ENCODE measurements at regions not wholly inside any gene's neighbourhood (a gene's known extent, or its start where the extent isn't known, plus 50 kb on each side); places are given as distances from the start of the nearest gene placed in this dataset.
"Not testable (repeated sequence)": the region's sequence is repeated elsewhere in the genome, so short reads cannot be mapped to it uniquely, and the experiment has no call there.

DNA sequence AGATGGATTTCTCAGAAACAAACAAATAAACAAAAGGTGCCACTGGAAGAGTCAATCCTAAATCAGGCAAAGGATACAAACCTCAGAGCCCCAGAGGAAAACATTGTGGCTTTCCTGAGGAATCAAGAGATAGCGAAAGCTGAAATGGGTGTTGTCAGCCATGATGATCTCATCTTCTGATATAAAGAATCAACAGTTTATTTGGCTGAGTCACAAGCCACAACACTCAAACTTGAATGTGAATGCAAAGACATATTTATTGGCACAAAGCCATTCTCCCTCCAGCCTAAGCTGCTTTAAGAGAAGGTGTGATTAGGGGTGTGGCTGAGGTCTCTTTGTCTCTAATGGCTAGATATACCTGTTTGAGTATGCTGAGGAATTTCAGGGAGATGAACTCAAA lies 73.3 kb upstream of the NREP start:
- TF ChIP-seq, protein P1, sequence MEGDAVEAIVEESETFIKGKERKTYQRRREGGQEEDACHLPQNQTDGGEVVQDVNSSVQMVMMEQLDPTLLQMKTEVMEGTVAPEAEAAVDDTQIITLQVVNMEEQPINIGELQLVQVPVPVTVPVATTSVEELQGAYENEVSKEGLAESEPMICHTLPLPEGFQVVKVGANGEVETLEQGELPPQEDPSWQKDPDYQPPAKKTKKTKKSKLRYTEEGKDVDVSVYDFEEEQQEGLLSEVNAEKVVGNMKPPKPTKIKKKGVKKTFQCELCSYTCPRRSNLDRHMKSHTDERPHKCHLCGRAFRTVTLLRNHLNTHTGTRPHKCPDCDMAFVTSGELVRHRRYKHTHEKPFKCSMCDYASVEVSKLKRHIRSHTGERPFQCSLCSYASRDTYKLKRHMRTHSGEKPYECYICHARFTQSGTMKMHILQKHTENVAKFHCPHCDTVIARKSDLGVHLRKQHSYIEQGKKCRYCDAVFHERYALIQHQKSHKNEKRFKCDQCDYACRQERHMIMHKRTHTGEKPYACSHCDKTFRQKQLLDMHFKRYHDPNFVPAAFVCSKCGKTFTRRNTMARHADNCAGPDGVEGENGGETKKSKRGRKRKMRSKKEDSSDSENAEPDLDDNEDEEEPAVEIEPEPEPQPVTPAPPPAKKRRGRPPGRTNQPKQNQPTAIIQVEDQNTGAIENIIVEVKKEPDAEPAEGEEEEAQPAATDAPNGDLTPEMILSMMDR (IDR thresholded peaks at IDR 0.05), result no peak
- no peaks in the 10 kb centered on the region for H3K36me3 Mint-ChIP-seq
- Histone ChIP-seq H3K4me1 (ENCODE audit: control insufficient read depth, insufficient read depth, low read length) (no peaks in the 10 kb centered on the region), H3K9me3 (ENCODE audit: control insufficient read depth, insufficient read depth, low read length) (peaks cover 3% of the 10 kb centered on the region), H3K27me3 (ENCODE audit: control insufficient read depth, insufficient read depth, low read length) (no peaks in the 10 kb centered on the region), H3K4me3 (ENCODE audit: low read length) (no peak overlapping the region), H3K36me3 (ENCODE audit: control insufficient read depth, insufficient read depth, low read length) (no peaks in the 10 kb centered on the region), H3K27ac (ENCODE audit: low read length) (no peak overlapping the region)
- H3K4me1 Mint-ChIP-seq, result no peaks in the 10 kb centered on the region
- no peaks in the 10 kb centered on the region for H3K9me3 Mint-ChIP-seq
- no peak for DNase-seq
- no peak overlapping the region for H3K4me3 Mint-ChIP-seq
- H3K27ac Mint-ChIP-seq, result no peak overlapping the region
- intact Hi-C loops (cut with micrococcal nuclease), result no loop called here
- ATAC-seq, result no peak
- WGBS (ENCODE audit: insufficient coverage), result 64% methylated on average over 1 of the region's 1 CpG
- peaks cover 4 to 7% of the 10 kb centered on the region in 2 donors for H3K27me3 Mint-ChIP-seq (ENCODE audit: low read depth in 2 of 2)

GRCh38 chr5:111829701-111830100 lies 72.7 kb upstream of the NREP start:
- Mint-ChIP-seq H3K36me3 (no peaks in the 10 kb centered on the region), H3K4me1 (no peaks in the 10 kb centered on the region), H3K9me3 (no peaks in the 10 kb centered on the region), H3K27me3 (ENCODE audit: low read depth in 2 of 2) (peaks cover 2 to 5% of the 10 kb centered on the region in 2 donors), H3K4me3 (no peak overlapping the region), H3K27ac (no peak overlapping the region)
- H3K9me3 ChIP-seq (ENCODE audit: control insufficient read depth, insufficient read depth, low read length), result peaks cover 3% of the 10 kb centered on the region
- DNase-seq (no peak), ATAC-seq (no peak)
- WGBS (ENCODE audit: insufficient coverage), result 62% methylated on average over 1 of the region's 1 CpG
- no peaks in the 10 kb centered on the region for H3K36me3 ChIP-seq (ENCODE audit: control insufficient read depth, insufficient read depth, low read length)
- TF ChIP-seq, protein P1 (IDR thresholded peaks at IDR 0.05), result no peak
- H3K27me3 ChIP-seq (ENCODE audit: control insufficient read depth, insufficient read depth, low read length), result no peaks in the 10 kb centered on the region
- no peak overlapping the region for H3K4me3 ChIP-seq (ENCODE audit: low read length)
- intact Hi-C loops (cut with micrococcal nuclease), result no loop called here
- no peaks in the 10 kb centered on the region for H3K4me1 ChIP-seq (ENCODE audit: control insufficient read depth, insufficient read depth, low read length)
- no peak overlapping the region for H3K27ac ChIP-seq (ENCODE audit: low read length)

GRCh38 chr5:111826064-111826463 lies 69.1 kb upstream of the NREP start:
- intact Hi-C loops (cut with micrococcal nuclease), result no loop called here
- Histone ChIP-seq H3K9me3 (ENCODE audit: control insufficient read depth, insufficient read depth, low read length) (peaks cover 3% of the 10 kb centered on the region), H3K27ac (ENCODE audit: low read length) (no peak overlapping the region), H3K4me1 (ENCODE audit: control insufficient read depth, insufficient read depth, low read length) (no peaks in the 10 kb centered on the region), H3K36me3 (ENCODE audit: control insufficient read depth, insufficient read depth, low read length) (no peaks in the 10 kb centered on the region), H3K4me3 (ENCODE audit: low read length) (no peak overlapping the region), H3K27me3 (ENCODE audit: control insufficient read depth, insufficient read depth, low read length) (no peaks in the 10 kb centered on the region)
- no peak overlapping the region for H3K4me3 Mint-ChIP-seq
- 88% methylated on average over 6 of the region's 6 CpGs for WGBS (ENCODE audit: insufficient coverage)
- DNase-seq (no peak), ATAC-seq (no peak)
- H3K36me3 Mint-ChIP-seq, result no peaks in the 10 kb centered on the region
- peaks cover 0 to 2% of the 10 kb centered on the region in 2 donors for H3K27me3 Mint-ChIP-seq (ENCODE audit: low read depth in 2 of 2)
- H3K9me3 Mint-ChIP-seq, result no peaks in the 10 kb centered on the region
- no peaks in the 10 kb centered on the region for H3K4me1 Mint-ChIP-seq
- TF ChIP-seq, protein P1 (IDR thresholded peaks at IDR 0.05), result no peak
- H3K27ac Mint-ChIP-seq, result no peak overlapping the region

- H3K4me1 Mint-ChIP-seq, result no peaks in the 10 kb centered on the region
- no peak overlapping the region for H3K4me3 Mint-ChIP-seq
- ATAC-seq, result no peak
- no peaks in the 10 kb centered on the region for H3K36me3 ChIP-seq (ENCODE audit: control insufficient read depth, insufficient read depth, low read length)
- no peaks in the 10 kb centered on the region for H3K27me3 ChIP-seq (ENCODE audit: control insufficient read depth, insufficient read depth, low read length)
- intact Hi-C loops (cut with micrococcal nuclease), result no loop called here
- no peak overlapping the region for H3K27ac ChIP-seq (ENCODE audit: low read length)
- WGBS (ENCODE audit: insufficient coverage), result 62% methylated on average over 4 of the region's 5 CpGs
- H3K27ac Mint-ChIP-seq, result no peak overlapping the region
- TF ChIP-seq, protein P1 (IDR thresholded peaks at IDR 0.05), result no peak
- no peaks in the 10 kb centered on the region for H3K36me3 Mint-ChIP-seq
- H3K9me3 ChIP-seq (ENCODE audit: control insufficient read depth, insufficient read depth, low read length), result no peaks in the 10 kb centered on the region
- no peaks in the 10 kb centered on the region for H3K4me1 ChIP-seq (ENCODE audit: control insufficient read depth, insufficient read depth, low read length)
- H3K4me3 ChIP-seq (ENCODE audit: low read length), result no peak overlapping the region
- H3K9me3 Mint-ChIP-seq, result peaks cover 3 to 4% of the 10 kb centered on the region in 2 donors
- no peak for DNase-seq
- H3K27me3 Mint-ChIP-seq (ENCODE audit: low read depth in 2 of 2), result peaks cover 0 to 7% of the 10 kb centered on the region in 2 donors
These were observed 63.1 kb upstream of the NREP start for GRCh38 chr5:111820072-111820471.

DNA sequence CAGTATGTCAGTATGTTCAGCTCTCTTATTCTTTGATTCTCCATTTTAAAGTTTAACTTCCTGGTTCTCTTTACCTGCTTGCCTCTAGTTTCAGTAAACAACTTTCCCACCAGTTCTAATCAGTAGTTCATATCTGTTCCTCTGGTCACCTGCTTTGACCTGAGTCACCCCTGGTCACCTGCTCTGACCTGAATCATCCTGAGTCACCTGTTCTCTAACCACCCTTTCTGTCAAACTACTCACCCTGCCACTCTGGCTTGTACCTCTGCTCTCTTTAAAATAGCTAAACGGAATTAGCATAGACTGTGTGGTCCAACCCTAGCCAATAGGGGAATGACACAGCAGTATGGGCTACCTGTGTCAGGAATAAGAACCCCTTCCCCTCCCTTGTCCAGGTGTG lies 62.0 kb upstream of the NREP start:
- ATAC-seq; H3K36me3 ChIP-seq (ENCODE audit: control insufficient read depth, insufficient read depth, low read length); H3K4me1 Mint-ChIP-seq; H3K36me3 Mint-ChIP-seq; H3K27ac ChIP-seq (ENCODE audit: low read length); H3K4me3 ChIP-seq (ENCODE audit: low read length); H3K27me3 ChIP-seq (ENCODE audit: control insufficient read depth, insufficient read depth, low read length); DNase-seq; H3K27me3 Mint-ChIP-seq (ENCODE audit: low read depth in 2 of 2); H3K4me1 ChIP-seq (ENCODE audit: control insufficient read depth, insufficient read depth, low read length); H3K27ac Mint-ChIP-seq; H3K9me3 Mint-ChIP-seq; intact Hi-C loops (cut with micrococcal nuclease); H3K4me3 Mint-ChIP-seq; H3K9me3 ChIP-seq (ENCODE audit: control insufficient read depth, insufficient read depth, low read length): not testable (repeated sequence)
- 83% methylated on average over 1 of the region's 1 CpG for WGBS (ENCODE audit: insufficient coverage)
